ENCODE measurements at regions not wholly inside any gene's neighbourhood (a gene's known extent, or its start where the extent isn't known, plus 50 kb on each side); places are given as distances from the start of the nearest gene placed in this dataset.

DNA sequence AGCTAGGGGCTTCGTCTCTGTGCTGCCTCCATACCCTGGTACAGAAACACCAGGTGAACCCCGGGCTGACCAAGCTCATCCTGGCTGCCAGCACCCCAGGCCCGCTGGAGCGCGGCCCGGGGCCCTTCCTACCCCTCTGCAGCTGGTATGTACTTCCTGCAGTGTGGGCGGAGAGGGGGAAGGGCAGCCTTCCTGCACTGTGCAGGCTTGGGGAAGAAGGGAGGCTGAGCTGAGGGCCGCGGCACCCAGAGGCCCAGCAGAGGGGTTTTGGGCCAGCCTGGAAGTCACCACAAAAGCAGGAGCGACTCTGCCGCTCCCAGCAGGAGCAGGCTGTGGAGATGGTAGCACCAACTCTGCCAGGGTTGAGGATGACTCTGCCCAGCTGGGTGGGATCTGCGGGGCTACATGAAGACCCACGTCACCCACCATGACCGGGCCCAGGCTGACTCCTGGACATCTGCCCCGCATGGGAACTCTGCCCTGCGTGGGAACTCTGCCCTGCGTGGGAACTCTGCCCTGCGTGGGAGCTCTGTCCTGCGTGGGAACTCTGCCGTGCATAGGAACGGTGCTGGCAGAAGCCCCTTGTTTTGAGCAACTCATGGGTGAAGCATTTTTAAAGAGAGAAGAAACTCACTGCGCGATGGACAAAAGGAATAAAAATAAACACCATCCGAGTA is 273.3 kb downstream of the NDUFA10 start:
- no peak overlapping the region for H3K4me3 ChIP-seq (ENCODE audit: control insufficient read depth, low read depth, low read length)
- no peak for TF ChIP-seq CTCF (conservative IDR thresholded peaks at IDR 0.05; ENCODE audit: control insufficient read depth, insufficient read depth, low read depth, low read length)
- DNase-seq (ENCODE audit: low read depth) = no peak

DNA sequence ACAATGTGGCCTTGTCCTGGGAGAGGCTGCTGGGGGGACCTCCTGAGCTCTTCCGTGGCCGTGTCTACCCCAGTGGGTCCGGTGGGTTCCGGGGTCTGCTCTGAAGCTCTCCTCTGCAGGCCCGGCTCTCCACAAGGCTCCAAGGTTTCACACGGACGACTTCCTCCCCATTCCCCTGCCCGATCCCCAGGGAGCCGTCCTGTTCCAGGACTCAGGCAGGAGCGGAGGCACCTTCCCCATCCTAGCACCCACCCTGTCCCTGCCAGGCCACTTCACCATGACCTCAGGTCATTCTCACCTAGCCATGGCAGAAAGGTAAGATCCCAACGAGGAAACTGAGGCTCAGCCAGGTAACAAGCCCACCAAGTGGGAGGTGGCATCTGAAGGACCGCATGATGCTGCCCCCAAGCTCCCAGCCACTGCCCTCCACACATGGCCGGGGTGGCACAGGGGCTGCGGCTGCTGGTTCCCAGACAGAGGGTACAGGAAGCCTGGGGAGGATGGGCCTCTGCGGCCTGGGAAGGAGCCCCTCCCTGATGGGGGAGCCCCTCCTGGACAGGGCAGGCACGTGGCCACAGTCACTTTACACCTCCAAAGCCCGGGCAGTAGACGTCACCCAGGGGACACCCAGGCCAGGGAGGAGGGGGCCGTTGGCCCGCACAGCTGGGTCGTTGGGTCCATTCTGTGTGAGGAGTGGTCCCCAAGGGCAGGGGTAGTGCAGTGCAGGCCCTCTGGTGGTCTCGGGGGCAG is 274.0 kb downstream of the NDUFA10 start:
- no peak overlapping the region for H3K4me3 ChIP-seq (ENCODE audit: control insufficient read depth, low read depth, low read length)
- TF ChIP-seq CTCF (conservative IDR thresholded peaks at IDR 0.05; ENCODE audit: control insufficient read depth, insufficient read depth, low read depth, low read length) = no peak
- DNase-seq (ENCODE audit: low read depth) = no peak

- no peak for TF ChIP-seq CTCF (conservative IDR thresholded peaks at IDR 0.05; ENCODE audit: control insufficient read depth, insufficient read depth, low read depth, low read length)
- no peak overlapping the region for H3K4me3 ChIP-seq (ENCODE audit: control insufficient read depth, low read depth, low read length)
Measured at GRCh38 chr2:239750045-239750835, 274.9 kb downstream of the NDUFA10 start.

GRCh38 chr2:239749272-239749873 is 275.8 kb downstream of the NDUFA10 start:
- TF ChIP-seq CTCF (conservative IDR thresholded peaks at IDR 0.05; ENCODE audit: control insufficient read depth, insufficient read depth, low read depth, low read length) = no peak
- no peak for DNase-seq (ENCODE audit: low read depth)
- H3K4me3 ChIP-seq (ENCODE audit: control insufficient read depth, low read depth, low read length) = no peak overlapping the region

More at GRCh38 chr2:239750045-239750835, 274.9 kb downstream of the NDUFA10 start:
- no peak for DNase-seq (ENCODE audit: low read depth)

GRCh38 chr2:239748811-239749210 is 276.3 kb downstream of the NDUFA10 start:
- no peak for TF ChIP-seq CTCF (conservative IDR thresholded peaks at IDR 0.05; ENCODE audit: control insufficient read depth, insufficient read depth, low read depth, low read length)
- no peak overlapping the region for H3K4me3 ChIP-seq (ENCODE audit: control insufficient read depth, low read depth, low read length)
- DNase-seq (ENCODE audit: low read depth) = no peak

DNA sequence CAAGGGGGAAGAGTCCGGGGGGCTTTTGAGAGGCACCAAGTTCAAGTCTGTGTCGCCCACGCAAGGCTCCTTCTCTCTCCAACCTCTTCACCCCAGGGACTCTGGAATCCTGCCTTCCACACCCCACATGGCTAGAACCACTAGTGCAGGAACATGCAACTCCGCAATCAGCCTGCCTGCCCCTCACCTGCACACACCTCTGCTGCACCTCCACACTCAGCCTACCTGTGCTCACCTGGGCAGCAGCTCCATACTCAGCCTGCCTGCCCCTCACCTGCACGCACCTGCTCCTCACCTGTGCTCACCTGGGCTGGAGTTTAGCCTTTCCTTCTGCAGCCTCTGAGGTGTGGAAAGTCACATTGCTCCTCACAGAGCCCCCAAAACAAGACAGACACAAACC is 277.4 kb downstream of the NDUFA10 start:
- no peak for DNase-seq (ENCODE audit: low read depth)
- TF ChIP-seq CTCF (conservative IDR thresholded peaks at IDR 0.05; ENCODE audit: control insufficient read depth, insufficient read depth, low read depth, low read length) = no peak

More for the DNA sequence above, 277.4 kb downstream of the NDUFA10 start:
- H3K4me3 ChIP-seq (ENCODE audit: control insufficient read depth, low read depth, low read length) = no peak overlapping the region
